GM12878 (cell line): ENCODE measurements at regions not wholly inside any gene's neighbourhood (a gene's known extent, or its start where the extent isn't known, plus 50 kb on each side); places are given as distances from the start of the nearest gene placed in this dataset.
A peak's percentile ranks its signal among the peaks of the same experiment; 100 is the strongest.

ENCODE experiments used
- ASH2L ChIP-seq: fragments of 300-600, 200-600 bp; sonication (generic); IDR thresholded peaks from 2 replicates; pipeline ENCODE4 v1.6.1; 2017; ENCODE audit warnings: low read depth, mild to moderate bottlenecking, borderline replicate concordance
- CREB1 ChIP-seq: IDR thresholded peaks from 2 replicates; pipeline ENCODE4 v1.6.1; 2012; ENCODE audit warnings: low read depth, mild to moderate bottlenecking, inconsistent platforms
- JUNB ChIP-seq: IDR thresholded peaks from 2 replicates; pipeline ENCODE4 v1.6.1; 2016; ENCODE audit warnings: antibody characterized with exemption, mild to moderate bottlenecking
- KDM1A ChIP-seq: fragments of 200-600 bp; sonication (generic); IDR thresholded peaks from 2 replicates; pipeline ENCODE4 v1.6.1; 2016; ENCODE audit warnings: borderline replicate concordance
- LARP7 ChIP-seq: fragments of 450-650 bp; IDR thresholded peaks from 2 replicates; pipeline ENCODE4 v1.6.1; 2017; ENCODE audit warnings: mild to moderate bottlenecking
- MYC ChIP-seq: IDR thresholded peaks from 2 replicates; pipeline ENCODE4 v1.6.1; 2011; ENCODE audit warnings: mild to moderate bottlenecking, low read length, moderate library complexity, inconsistent platforms; ENCODE audit not compliant: insufficient read depth, insufficient replicate concordance, insufficient read length, severe bottlenecking
- NR2C2 ChIP-seq: IDR thresholded peaks from 2 replicates; pipeline ENCODE4 v1.6.1; 2011; ENCODE audit warnings: borderline replicate concordance, low read depth; ENCODE audit not compliant: control insufficient read depth, insufficient read length
- PKNOX1 ChIP-seq: fragments of 450-650 bp; IDR thresholded peaks from 2 replicates; pipeline ENCODE4 v1.6.1; 2016; ENCODE audit warnings: mild to moderate bottlenecking
- SMC3 ChIP-seq: IDR thresholded peaks from 2 replicates; pipeline ENCODE4 v1.6.1; 2011; ENCODE audit warnings: low read length, improper control_type of control experiment, borderline replicate concordance
- SUPT20H ChIP-seq: IDR thresholded peaks from 2 replicates; pipeline ENCODE4 v1.6.1; 2011; ENCODE audit warnings: low read depth, mild to moderate bottlenecking, low read length, moderate library complexity, borderline replicate concordance; ENCODE audit not compliant: control insufficient read depth
- SUZ12 ChIP-seq: fragments of 200-600 bp; sonication (generic); IDR thresholded peaks from one replicate; pipeline ENCODE4 v1.6.1; 2018; ENCODE audit warnings: antibody characterized with exemption, mild to moderate bottlenecking; ENCODE audit not compliant: unreplicated experiment
- ZBED1 ChIP-seq: IDR thresholded peaks from 2 replicates; pipeline ENCODE4 v1.6.1; 2016; ENCODE audit warnings: borderline replicate concordance
- ZBTB11 ChIP-seq: fragments of 450-650 bp; formaldehyde crosslinking; IDR thresholded peaks from 2 replicates; pipeline ENCODE4 v1.5.0; 2022; ENCODE audit warnings: mild to moderate bottlenecking, missing genetic modification characterization

- TF ChIP-seq ZBTB11 (CRISPR knock-in tag) (no peak), ZBED1 (no peak), LARP7 (0 out of 2 replicates have a peak, but pooled peaks have one; percentile 13), KDM1A (no peak), SMC3 (no peak), MYC (no peak), CREB1 (no peak), JUNB (no peak), SUPT20H (no peak), PKNOX1 (no peak), SUZ12 (peak; percentile 86), ASH2L (no peak), NR2C2 (no peak)
- TF ChIP-seq, all 136 proteins: peak for 3
Observed at GRCh38 chr15:77819851-77820728, 187.4 kb upstream of the LINGO1 start (continued).
